ENCODE measurements at regions not wholly inside any gene's neighbourhood (a gene's known extent, or its start where the extent isn't known, plus 50 kb on each side); places are given as distances from the start of the nearest gene placed in this dataset.
"Not testable (repeated sequence)": the region's sequence is repeated elsewhere in the genome, so short reads cannot be mapped to it uniquely, and the experiment has no call there.

DNA sequence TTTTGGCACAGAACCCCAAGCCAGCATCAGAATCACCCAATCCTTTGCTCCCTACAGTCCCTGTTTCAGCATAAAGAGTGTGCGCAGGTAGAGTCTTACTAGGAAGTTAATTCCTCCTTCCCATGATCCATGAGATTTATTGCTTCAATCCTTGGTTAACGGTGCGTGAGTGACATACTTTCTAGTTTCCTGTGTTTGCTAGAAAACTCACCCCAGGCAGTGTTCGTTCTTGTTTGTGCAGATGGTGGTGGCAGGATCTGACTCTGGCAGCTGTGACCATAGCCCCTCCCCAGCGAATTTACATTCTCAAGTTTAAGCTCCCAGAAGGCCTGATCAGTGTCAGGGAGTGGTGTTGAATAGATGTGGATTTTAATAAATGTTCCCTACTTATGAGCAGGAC is 106.7 kb upstream of the CCT8L2 start:
- DNase-seq (ENCODE audit: extremely low spot score, unreplicated experiment): no peak
- no peak overlapping the region for H3K4me3 Mint-ChIP-seq (ENCODE audit: unreplicated experiment)
- no peak overlapping the region for H3K27ac Mint-ChIP-seq (ENCODE audit: unreplicated experiment)
- peaks cover 24% of the 10 kb centered on the region for H3K9me3 Mint-ChIP-seq (ENCODE audit: unreplicated experiment)
- TF ChIP-seq, protein P1, sequence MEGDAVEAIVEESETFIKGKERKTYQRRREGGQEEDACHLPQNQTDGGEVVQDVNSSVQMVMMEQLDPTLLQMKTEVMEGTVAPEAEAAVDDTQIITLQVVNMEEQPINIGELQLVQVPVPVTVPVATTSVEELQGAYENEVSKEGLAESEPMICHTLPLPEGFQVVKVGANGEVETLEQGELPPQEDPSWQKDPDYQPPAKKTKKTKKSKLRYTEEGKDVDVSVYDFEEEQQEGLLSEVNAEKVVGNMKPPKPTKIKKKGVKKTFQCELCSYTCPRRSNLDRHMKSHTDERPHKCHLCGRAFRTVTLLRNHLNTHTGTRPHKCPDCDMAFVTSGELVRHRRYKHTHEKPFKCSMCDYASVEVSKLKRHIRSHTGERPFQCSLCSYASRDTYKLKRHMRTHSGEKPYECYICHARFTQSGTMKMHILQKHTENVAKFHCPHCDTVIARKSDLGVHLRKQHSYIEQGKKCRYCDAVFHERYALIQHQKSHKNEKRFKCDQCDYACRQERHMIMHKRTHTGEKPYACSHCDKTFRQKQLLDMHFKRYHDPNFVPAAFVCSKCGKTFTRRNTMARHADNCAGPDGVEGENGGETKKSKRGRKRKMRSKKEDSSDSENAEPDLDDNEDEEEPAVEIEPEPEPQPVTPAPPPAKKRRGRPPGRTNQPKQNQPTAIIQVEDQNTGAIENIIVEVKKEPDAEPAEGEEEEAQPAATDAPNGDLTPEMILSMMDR (IDR thresholded peaks at IDR 0.05): no peak
- H3K4me1 Mint-ChIP-seq (ENCODE audit: unreplicated experiment): no peaks in the 10 kb centered on the region
- H3K36me3 Mint-ChIP-seq (ENCODE audit: unreplicated experiment): no peaks in the 10 kb centered on the region
- no peaks in the 10 kb centered on the region for H3K27me3 Mint-ChIP-seq (ENCODE audit: unreplicated experiment)

DNA sequence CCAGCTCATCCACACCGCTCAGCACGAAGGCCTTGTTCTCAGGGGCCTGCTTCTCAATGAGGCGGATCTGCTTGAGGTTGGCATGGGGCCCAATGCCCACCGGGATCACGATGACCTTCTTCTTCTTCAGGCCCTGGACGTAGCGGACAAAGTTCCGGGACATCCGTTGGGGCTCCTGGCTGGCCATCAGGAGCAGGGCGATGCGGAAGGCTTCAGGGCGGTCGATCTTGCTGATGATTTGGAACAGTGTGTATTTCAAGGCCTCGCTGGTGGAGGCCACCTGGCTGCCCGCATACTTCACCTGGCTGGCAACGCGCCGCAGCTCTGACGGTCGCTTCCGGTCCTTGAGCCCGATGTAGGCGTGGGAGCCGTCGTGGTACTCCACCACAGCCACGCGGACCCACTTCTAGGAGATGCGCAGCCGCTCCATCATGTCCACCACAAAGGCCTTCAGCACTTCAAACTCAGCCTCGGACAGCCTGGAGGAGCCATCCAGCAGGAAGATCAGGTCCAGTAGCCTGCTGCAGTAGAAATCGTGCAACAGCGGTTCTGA is 105.0 kb upstream of the CCT8L2 start:
- H3K36me3 Mint-ChIP-seq (ENCODE audit: unreplicated experiment); H3K4me1 Mint-ChIP-seq (ENCODE audit: unreplicated experiment); H3K27me3 Mint-ChIP-seq (ENCODE audit: unreplicated experiment); H3K4me3 Mint-ChIP-seq (ENCODE audit: unreplicated experiment); DNase-seq (ENCODE audit: extremely low spot score, unreplicated experiment); H3K27ac Mint-ChIP-seq (ENCODE audit: unreplicated experiment): not testable (repeated sequence)
- peaks cover 31% of the 10 kb centered on the region for H3K9me3 Mint-ChIP-seq (ENCODE audit: unreplicated experiment)

DNA sequence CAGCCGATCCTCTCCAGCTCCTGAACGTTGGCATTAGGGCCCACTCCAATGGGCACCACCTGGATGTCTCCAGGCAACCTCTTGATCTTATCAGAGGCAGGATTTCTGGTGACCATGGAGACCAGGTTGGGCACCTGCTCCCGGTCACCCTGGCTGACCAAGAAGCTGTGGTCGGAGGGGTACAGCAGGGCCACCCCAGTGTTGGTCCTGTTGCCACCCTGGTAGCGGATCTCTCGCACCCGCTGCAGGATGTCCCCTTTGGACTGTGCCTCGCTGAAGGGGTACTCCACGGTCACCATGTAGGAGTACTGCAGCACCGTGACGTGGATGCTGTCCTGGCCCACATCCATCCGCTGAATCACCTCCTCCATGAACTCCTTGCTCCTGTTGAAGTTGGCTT is 104.3 kb upstream of the CCT8L2 start:
- not testable (repeated sequence) for H3K27me3 Mint-ChIP-seq (ENCODE audit: unreplicated experiment); H3K36me3 Mint-ChIP-seq (ENCODE audit: unreplicated experiment); H3K27ac Mint-ChIP-seq (ENCODE audit: unreplicated experiment); H3K4me1 Mint-ChIP-seq (ENCODE audit: unreplicated experiment); H3K4me3 Mint-ChIP-seq (ENCODE audit: unreplicated experiment); DNase-seq (ENCODE audit: extremely low spot score, unreplicated experiment)
- H3K9me3 Mint-ChIP-seq (ENCODE audit: unreplicated experiment): peaks cover 36% of the 10 kb centered on the region

DNA sequence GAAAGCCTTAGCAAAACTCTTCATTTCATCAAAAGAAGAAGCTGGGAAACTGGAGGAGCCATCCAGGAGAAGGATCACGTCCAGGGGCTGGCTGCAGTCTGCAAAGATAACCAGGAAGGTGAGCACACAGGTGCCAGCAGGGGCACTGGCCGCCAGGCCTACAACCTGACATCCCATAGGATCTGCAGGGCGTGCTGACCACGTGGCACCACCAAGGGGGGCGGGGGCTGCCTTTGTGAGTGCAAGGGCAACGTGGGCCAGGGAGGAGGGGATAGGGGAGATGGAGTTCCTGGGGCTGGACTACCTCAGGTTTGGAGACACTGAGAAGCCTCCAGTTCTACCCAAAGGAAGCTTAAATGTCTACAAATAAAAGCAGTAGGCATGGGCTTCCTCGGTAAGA is 102.7 kb upstream of the CCT8L2 start:
- DNase-seq (ENCODE audit: extremely low spot score, unreplicated experiment): no peak
- Mint-ChIP-seq H3K27me3 (ENCODE audit: unreplicated experiment) (no peaks in the 10 kb centered on the region), H3K4me1 (ENCODE audit: unreplicated experiment) (no peaks in the 10 kb centered on the region), H3K36me3 (ENCODE audit: unreplicated experiment) (no peaks in the 10 kb centered on the region), H3K9me3 (ENCODE audit: unreplicated experiment) (peaks cover 48% of the 10 kb centered on the region), H3K4me3 (ENCODE audit: unreplicated experiment) (no peak overlapping the region), H3K27ac (ENCODE audit: unreplicated experiment) (no peak overlapping the region)
- TF ChIP-seq, protein P1 (IDR thresholded peaks at IDR 0.05): no peak

DNA sequence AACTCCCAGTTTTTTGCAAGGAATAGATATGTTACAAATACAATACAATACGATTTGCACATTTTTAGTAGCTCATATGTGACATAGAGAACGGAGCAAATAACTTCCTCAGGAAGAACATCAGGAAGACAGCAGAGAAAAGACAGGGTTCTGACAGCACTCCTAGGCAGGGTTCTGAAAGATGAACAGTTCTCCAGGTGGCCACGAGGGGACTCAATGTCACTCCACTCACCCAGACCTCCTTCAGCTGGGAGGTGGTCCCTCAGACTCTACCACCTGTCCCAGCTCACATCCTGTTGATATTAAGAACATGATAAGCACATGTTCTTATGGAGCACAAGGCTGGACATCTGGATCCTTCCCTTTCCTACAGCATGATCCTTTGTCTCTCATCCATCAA is 101.1 kb upstream of the CCT8L2 start:
- H3K27ac Mint-ChIP-seq (ENCODE audit: unreplicated experiment); H3K4me1 Mint-ChIP-seq (ENCODE audit: unreplicated experiment); H3K36me3 Mint-ChIP-seq (ENCODE audit: unreplicated experiment); H3K27me3 Mint-ChIP-seq (ENCODE audit: unreplicated experiment); DNase-seq (ENCODE audit: extremely low spot score, unreplicated experiment); H3K4me3 Mint-ChIP-seq (ENCODE audit: unreplicated experiment): not testable (repeated sequence)
- peaks cover 55% of the 10 kb centered on the region for H3K9me3 Mint-ChIP-seq (ENCODE audit: unreplicated experiment)

DNA sequence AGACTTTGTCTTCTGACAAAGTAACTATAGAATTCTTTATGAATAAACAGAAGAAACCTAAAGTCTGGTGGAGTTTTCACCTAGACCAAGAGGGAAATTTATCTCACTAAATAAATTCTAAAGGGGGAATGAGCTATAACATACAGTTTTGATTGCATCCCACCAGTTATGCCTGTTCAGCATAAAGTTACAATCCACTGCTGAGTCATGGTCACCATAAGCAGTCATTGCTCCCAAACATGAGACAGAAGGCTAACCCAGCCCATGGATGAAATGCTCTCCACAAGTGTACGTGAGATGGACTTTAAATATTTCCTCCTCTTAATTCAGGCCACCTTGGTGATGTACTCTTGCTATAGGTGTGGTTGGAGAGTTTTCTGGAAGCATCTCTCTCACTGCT is 96.7 kb upstream of the CCT8L2 start:
- not testable (repeated sequence) for H3K27ac Mint-ChIP-seq (ENCODE audit: unreplicated experiment); H3K36me3 Mint-ChIP-seq (ENCODE audit: unreplicated experiment); DNase-seq (ENCODE audit: extremely low spot score, unreplicated experiment); H3K4me1 Mint-ChIP-seq (ENCODE audit: unreplicated experiment); H3K4me3 Mint-ChIP-seq (ENCODE audit: unreplicated experiment); H3K27me3 Mint-ChIP-seq (ENCODE audit: unreplicated experiment)
- H3K9me3 Mint-ChIP-seq (ENCODE audit: unreplicated experiment): peaks cover 71% of the 10 kb centered on the region

DNA sequence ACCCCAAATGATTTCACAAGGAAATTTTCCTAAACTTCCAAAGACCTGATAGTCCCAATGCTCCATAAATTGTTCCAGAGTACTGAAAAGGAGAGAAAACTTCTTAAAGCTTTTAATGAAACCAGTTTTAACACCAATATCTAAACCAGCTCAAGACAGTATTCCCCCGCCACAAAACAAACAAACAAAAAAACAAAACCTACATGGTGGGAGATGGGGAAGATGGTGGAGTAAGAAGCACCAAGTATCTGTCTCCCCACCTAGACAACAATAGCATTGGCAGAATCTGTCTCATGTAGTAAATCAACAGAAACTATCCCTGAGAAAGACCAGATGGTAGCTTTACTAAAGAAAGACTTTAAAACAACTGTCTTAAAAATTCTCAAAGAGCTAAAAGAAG is 88.7 kb upstream of the CCT8L2 start:
- DNase-seq (ENCODE audit: extremely low spot score, unreplicated experiment); H3K36me3 Mint-ChIP-seq (ENCODE audit: unreplicated experiment); H3K27me3 Mint-ChIP-seq (ENCODE audit: unreplicated experiment); H3K4me3 Mint-ChIP-seq (ENCODE audit: unreplicated experiment); H3K4me1 Mint-ChIP-seq (ENCODE audit: unreplicated experiment); H3K27ac Mint-ChIP-seq (ENCODE audit: unreplicated experiment): not testable (repeated sequence)
- peaks cover 49% of the 10 kb centered on the region for H3K9me3 Mint-ChIP-seq (ENCODE audit: unreplicated experiment)

DNA sequence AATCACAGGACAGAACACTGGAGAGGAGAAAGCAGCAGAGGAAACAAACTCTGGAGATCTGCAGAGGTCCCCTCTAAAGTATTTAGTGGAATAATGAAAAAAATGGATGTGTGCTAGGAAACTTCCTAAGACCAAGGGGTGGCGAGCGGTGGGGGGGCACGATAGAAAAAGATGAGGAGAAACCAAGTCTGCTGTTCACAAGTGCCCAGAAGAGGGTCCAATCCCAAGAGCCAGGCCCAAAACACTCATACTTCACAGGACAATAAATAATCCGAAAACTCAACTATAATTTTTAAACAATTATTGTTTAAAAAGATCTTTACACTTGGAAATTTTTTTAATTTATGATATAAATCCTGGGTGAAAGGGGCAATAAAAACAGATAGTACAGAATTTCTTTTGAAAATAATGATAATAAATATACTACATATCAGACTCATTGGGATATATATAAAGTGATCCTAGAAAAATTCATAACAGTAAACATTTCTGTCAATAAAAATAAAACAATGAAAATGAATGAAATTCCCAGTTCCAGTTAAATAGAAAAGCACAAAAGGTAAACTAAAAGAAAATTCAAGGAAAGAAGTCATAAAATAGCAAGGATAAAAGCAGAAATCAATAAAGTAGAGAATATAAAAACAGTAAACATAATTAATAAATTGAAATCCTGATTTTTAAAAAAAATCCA is 87.7 kb upstream of the CCT8L2 start:
- DNase-seq (ENCODE audit: extremely low spot score, unreplicated experiment); H3K36me3 Mint-ChIP-seq (ENCODE audit: unreplicated experiment); H3K27me3 Mint-ChIP-seq (ENCODE audit: unreplicated experiment): not testable (repeated sequence)

DNA sequence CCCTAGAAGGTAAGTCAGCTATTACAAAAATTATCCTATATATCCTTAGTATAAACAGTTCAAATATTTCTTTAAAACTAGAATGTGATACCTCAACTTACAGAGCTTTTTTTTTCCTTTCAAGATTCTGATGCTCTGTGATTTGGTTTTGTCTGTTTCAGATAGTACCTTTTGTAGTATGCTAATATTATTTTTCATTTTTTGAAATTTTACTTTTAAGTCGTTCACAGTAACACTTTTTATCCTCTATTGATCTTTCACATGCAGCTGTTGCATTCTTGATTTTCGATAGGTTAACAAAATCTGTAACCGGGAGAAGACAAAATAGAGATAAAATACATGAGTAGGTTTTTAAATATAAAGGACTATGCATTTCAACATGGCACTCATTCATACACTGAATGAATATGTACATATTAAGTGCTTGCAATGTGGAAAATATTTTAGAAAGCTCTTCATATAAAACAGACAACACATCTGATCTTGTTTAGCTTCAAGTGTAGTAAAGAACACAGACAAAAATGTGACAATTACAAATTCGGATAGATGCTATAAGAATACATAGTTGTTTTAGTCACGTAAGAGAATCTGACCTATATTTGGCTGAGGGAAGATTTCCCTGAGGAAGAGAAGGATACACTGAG is 86.7 kb upstream of the CCT8L2 start:
- H3K36me3 Mint-ChIP-seq (ENCODE audit: unreplicated experiment); H3K4me3 Mint-ChIP-seq (ENCODE audit: unreplicated experiment); DNase-seq (ENCODE audit: extremely low spot score, unreplicated experiment); H3K4me1 Mint-ChIP-seq (ENCODE audit: unreplicated experiment); H3K27me3 Mint-ChIP-seq (ENCODE audit: unreplicated experiment); H3K27ac Mint-ChIP-seq (ENCODE audit: unreplicated experiment): not testable (repeated sequence)
- peaks cover 38% of the 10 kb centered on the region for H3K9me3 Mint-ChIP-seq (ENCODE audit: unreplicated experiment)

More for the DNA sequence above, 87.7 kb upstream of the CCT8L2 start:
- H3K27ac Mint-ChIP-seq (ENCODE audit: unreplicated experiment); H3K4me1 Mint-ChIP-seq (ENCODE audit: unreplicated experiment); H3K4me3 Mint-ChIP-seq (ENCODE audit: unreplicated experiment): not testable (repeated sequence)
- H3K9me3 Mint-ChIP-seq (ENCODE audit: unreplicated experiment): peaks cover 43% of the 10 kb centered on the region

DNA sequence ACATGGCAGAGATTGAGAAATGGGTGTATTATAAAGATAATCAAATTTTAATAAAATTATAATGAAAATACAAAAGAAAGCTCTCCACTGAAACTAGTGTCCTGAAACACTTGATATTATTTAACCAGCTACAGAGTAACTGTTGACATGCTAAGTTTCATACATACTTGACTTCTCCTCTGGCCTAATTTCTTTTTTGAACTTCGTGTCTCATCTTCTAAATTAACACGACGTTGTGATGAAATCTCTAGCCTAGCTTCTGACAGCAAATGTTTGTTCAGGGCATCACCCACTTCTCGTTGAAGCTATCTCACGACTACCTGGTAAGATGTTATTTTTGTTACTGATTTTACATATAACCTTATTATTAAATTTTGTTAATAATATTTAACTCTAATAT is 80.8 kb upstream of the CCT8L2 start:
- H3K9me3 Mint-ChIP-seq (ENCODE audit: unreplicated experiment): peaks cover 27% of the 10 kb centered on the region
- not testable (repeated sequence) for H3K27ac Mint-ChIP-seq (ENCODE audit: unreplicated experiment); H3K4me1 Mint-ChIP-seq (ENCODE audit: unreplicated experiment); H3K27me3 Mint-ChIP-seq (ENCODE audit: unreplicated experiment); H3K4me3 Mint-ChIP-seq (ENCODE audit: unreplicated experiment); H3K36me3 Mint-ChIP-seq (ENCODE audit: unreplicated experiment); DNase-seq (ENCODE audit: extremely low spot score, unreplicated experiment)
